ENCODE measurements at regions not wholly inside any gene's neighbourhood (a gene's known extent, or its start where the extent isn't known, plus 50 kb on each side); places are given as distances from the start of the nearest gene placed in this dataset.
"Not testable (repeated sequence)": the region's sequence is repeated elsewhere in the genome, so short reads cannot be mapped to it uniquely, and the experiment has no call there.

GRCh38 chr5:110836851-110837250, 98.0 kb downstream of the SLC25A46 start:
- Histone ChIP-seq H3K9me3 (ENCODE audit: control insufficient read depth, low read length) (no peaks in the 10 kb centered on the region), H3K27ac (ENCODE audit: low read depth, low read length) (no peak overlapping the region), H3K27me3 (ENCODE audit: control insufficient read depth, insufficient read depth, low read length, poor library complexity, severe bottlenecking) (no peaks in the 10 kb centered on the region), H3K4me3 (ENCODE audit: low read length) (no peak overlapping the region), H3K4me1 (ENCODE audit: control insufficient read depth, insufficient read depth, low read length) (no peaks in the 10 kb centered on the region), H3K36me3 (ENCODE audit: control insufficient read depth, insufficient read depth, low read length) (no peaks in the 10 kb centered on the region), H3K9ac (ENCODE audit: extremely low read depth, low read length, poor library complexity, severe bottlenecking) (no peak overlapping the region)
- no peaks in the 10 kb centered on the region for H3K4me1 Mint-ChIP-seq
- 93% methylated on average over 1 of the region's 1 CpG; no CpG with 5 or more reads in 1 of the 2 experiments for WGBS, 2 experiments (ENCODE audit: insufficient coverage in 1 of 2, insufficient read length in 1 of 2)
- no peak overlapping the region for H3K4me3 Mint-ChIP-seq
- TF ChIP-seq CTCF (conservative IDR thresholded peaks at IDR 0.05) = no peak
- H3K36me3 Mint-ChIP-seq (ENCODE audit: low read depth) = no peaks in the 10 kb centered on the region
- no peaks in the 10 kb centered on the region for H3K9me3 Mint-ChIP-seq
- no peak overlapping the region for H3K27ac Mint-ChIP-seq
- no peaks in the 10 kb centered on the region for H3K27me3 Mint-ChIP-seq (ENCODE audit: insufficient read depth)
- no peak for DNase-seq

- H3K4me1 ChIP-seq (ENCODE audit: control insufficient read depth, insufficient read depth, low read length); H3K36me3 ChIP-seq (ENCODE audit: control insufficient read depth, insufficient read depth, low read length); H3K4me1 Mint-ChIP-seq; H3K27me3 Mint-ChIP-seq (ENCODE audit: insufficient read depth); H3K4me3 Mint-ChIP-seq; H3K4me3 ChIP-seq (ENCODE audit: low read length); H3K27ac Mint-ChIP-seq; H3K27me3 ChIP-seq (ENCODE audit: control insufficient read depth, insufficient read depth, low read length, poor library complexity, severe bottlenecking); H3K27ac ChIP-seq (ENCODE audit: low read depth, low read length); H3K9me3 ChIP-seq (ENCODE audit: control insufficient read depth, low read length); H3K9ac ChIP-seq (ENCODE audit: extremely low read depth, low read length, poor library complexity, severe bottlenecking); H3K36me3 Mint-ChIP-seq (ENCODE audit: low read depth); DNase-seq; H3K9me3 Mint-ChIP-seq: not testable (repeated sequence)
- WGBS, 2 experiments (ENCODE audit: insufficient coverage in 1 of 2, insufficient read length in 1 of 2) = 80 to 83% methylated on average over 3 of the region's 3 CpGs
These were observed 99.5 kb downstream of the SLC25A46 start for GRCh38 chr5:110838357-110838756.

- no peak for DNase-seq
- Histone ChIP-seq H3K9ac (ENCODE audit: extremely low read depth, low read length, poor library complexity, severe bottlenecking) (no peak overlapping the region), H3K9me3 (ENCODE audit: control insufficient read depth, low read length) (no peaks in the 10 kb centered on the region), H3K27ac (ENCODE audit: low read depth, low read length) (no peak overlapping the region), H3K4me3 (ENCODE audit: low read length) (no peak overlapping the region), H3K27me3 (ENCODE audit: control insufficient read depth, insufficient read depth, low read length, poor library complexity, severe bottlenecking) (no peaks in the 10 kb centered on the region), H3K4me1 (ENCODE audit: control insufficient read depth, insufficient read depth, low read length) (no peaks in the 10 kb centered on the region), H3K36me3 (ENCODE audit: control insufficient read depth, insufficient read depth, low read length) (no peaks in the 10 kb centered on the region)
- Mint-ChIP-seq H3K36me3 (ENCODE audit: low read depth) (no peaks in the 10 kb centered on the region), H3K27me3 (ENCODE audit: insufficient read depth) (no peaks in the 10 kb centered on the region), H3K27ac (no peak overlapping the region), H3K4me3 (no peak overlapping the region), H3K4me1 (no peaks in the 10 kb centered on the region), H3K9me3 (no peaks in the 10 kb centered on the region)
- no peak for TF ChIP-seq CTCF (conservative IDR thresholded peaks at IDR 0.05)
- WGBS, 2 experiments (ENCODE audit: insufficient coverage in 1 of 2, insufficient read length in 1 of 2) = 97 to 100% methylated on average over 1 to 3 of the region's 3 CpGs
These were observed 100.2 kb downstream of the SLC25A46 start for GRCh38 chr5:110838961-110839360.

- 89 to 94% methylated on average over 3 to 7 of the region's 7 CpGs for WGBS, 2 experiments (ENCODE audit: insufficient coverage in 1 of 2, insufficient read length in 1 of 2)
These were observed 101.6 kb downstream of the SLC25A46 start for GRCh38 chr5:110840347-110840960.

More at GRCh38 chr5:110840347-110840960, 101.6 kb downstream of the SLC25A46 start:
- no peaks in the 10 kb centered on the region for H3K9me3 Mint-ChIP-seq
- Histone ChIP-seq H3K4me3 (ENCODE audit: low read length) (no peak overlapping the region), H3K4me1 (ENCODE audit: control insufficient read depth, insufficient read depth, low read length) (no peaks in the 10 kb centered on the region), H3K9me3 (ENCODE audit: control insufficient read depth, low read length) (no peaks in the 10 kb centered on the region), H3K36me3 (ENCODE audit: control insufficient read depth, insufficient read depth, low read length) (no peaks in the 10 kb centered on the region), H3K27ac (ENCODE audit: low read depth, low read length) (no peak overlapping the region), H3K9ac (ENCODE audit: extremely low read depth, low read length, poor library complexity, severe bottlenecking) (no peak overlapping the region), H3K27me3 (ENCODE audit: control insufficient read depth, insufficient read depth, low read length, poor library complexity, severe bottlenecking) (no peaks in the 10 kb centered on the region)
- peak overlapping the region; percentile 15 for H3K27ac Mint-ChIP-seq
- no peak for TF ChIP-seq CTCF (conservative IDR thresholded peaks at IDR 0.05)
- peak; percentile 38 for DNase-seq
- H3K4me1 Mint-ChIP-seq = no peaks in the 10 kb centered on the region
- H3K36me3 Mint-ChIP-seq (ENCODE audit: low read depth) = no peaks in the 10 kb centered on the region
- H3K27me3 Mint-ChIP-seq (ENCODE audit: insufficient read depth) = no peaks in the 10 kb centered on the region
- H3K4me3 Mint-ChIP-seq = no peak overlapping the region

Measured in endodermal cell (in vitro differentiated cells).